Endothelial cell of umbilical vein (primary cell): ENCODE measurements at regions not wholly inside any gene's neighbourhood (a gene's known extent, or its start where the extent isn't known, plus 50 kb on each side); places are given as distances from the start of the nearest gene placed in this dataset.

Source experiments
- BruUV-seq: library from RNA; stranded (reverse); fragments of 400-500 nt; replicated peaks from 2 replicates; lab custom pipeline; 2021; lab: Mats Ljungman, UMichigan
- CTCF ChIA-PET: fragments of 300-600, 350-600 bp; sonication (Branson Sonifier 250); formaldehyde crosslinking; loops from one replicate; lab custom pipeline; 2021; ENCODE audit warnings: antibody characterized with exemption, inconsistent platforms; lab: Charles Lee
- POLR2A ChIA-PET: fragments of 300-600, 350-600 bp; sonication (Branson Sonifier 250); formaldehyde crosslinking; loops from one replicate; lab custom pipeline; 2021; ENCODE audit warnings: antibody characterized with exemption, inconsistent platforms; lab: Charles Lee
- DNase-seq: peaks from one replicate; pipeline ENCODE4 v3.0.0-alpha.2; 2011; ENCODE audit warnings: low read depth, low spot score
- FAIRE-seq: peaks from 2 replicates; lab custom pipeline; 2011; peaks lifted over from hg19 to GRCh38; lab: Jason Lieb, UNC
- H2AFZ ChIP-seq: 2 replicates; pipeline ENCODE4 v1.6.0; 2012; ENCODE audit warnings: low read depth, low read length, control low read depth, inconsistent platforms
- H3K27ac ChIP-seq: 2 replicates; pipeline ENCODE4 v1.5.1; 2011; ENCODE audit warnings: low read depth, mild to moderate bottlenecking, control low read depth, low read length, moderate library complexity; ENCODE audit not compliant: insufficient read depth
- H3K27me3 ChIP-seq, 2 experiments: 2 replicates each; pipeline versions ENCODE4 v1.6.0 to v1.6.1; 2011; ENCODE audit warnings: low read length in 2 of 2, mixed read lengths in 1 of 2; ENCODE audit not compliant: control insufficient read depth in 2 of 2, insufficient read depth in 2 of 2
- H3K36me3 ChIP-seq, 2 experiments: 2 replicates in 1 of 2; 3 replicates in 1 of 2; pipeline ENCODE4 v1.5.1; 2011; ENCODE audit warnings: low read length in 2 of 2, mild to moderate bottlenecking in 1 of 2, moderate library complexity in 1 of 2; ENCODE audit not compliant: control insufficient read depth in 2 of 2, insufficient read depth in 2 of 2; ENCODE audit errors: extremely low read depth in 1 of 2
- H3K4me1 ChIP-seq: 3 replicates; pipeline ENCODE4 v1.5.1; 2011; ENCODE audit warnings: mild to moderate bottlenecking, low read length; ENCODE audit not compliant: control insufficient read depth, insufficient read depth; ENCODE audit errors: extremely low read depth
- H3K4me2 ChIP-seq: 2 replicates; pipeline ENCODE4 v1.6.1; 2011; ENCODE audit warnings: low read length, control low read depth, mixed read lengths; ENCODE audit not compliant: insufficient read depth
- H3K4me3 ChIP-seq, 3 experiments: fragments of 200-600 bp in 1 of 3; sonication (generic), shearing (Covaris generic) in 1 of 3; replicated peaks in 1 of 3; 2 replicates each; pipeline ENCODE4 v1.5.1; 2011 to 2016; ENCODE audit warnings: control low read depth in 3 of 3, low read length in 3 of 3, mild to moderate bottlenecking in 2 of 3, inconsistent platforms in 1 of 3, low read depth in 1 of 3, moderate library complexity in 1 of 3; ENCODE audit not compliant: insufficient read depth in 1 of 3
- H3K79me2 ChIP-seq: 2 replicates; pipeline ENCODE4 v1.6.0; 2012; ENCODE audit warnings: low read length, inconsistent platforms; ENCODE audit not compliant: control insufficient read depth, insufficient read depth
- H3K9ac ChIP-seq: replicated peaks from 2 replicates; pipeline ENCODE3; 2011; ENCODE audit warnings: low read length, control low read depth; ENCODE audit not compliant: insufficient read depth; ENCODE audit errors: extremely low read depth
- H3K9me1 ChIP-seq: replicated peaks from 3 replicates; pipeline ENCODE4 v1.6.0; 2011; ENCODE audit warnings: mild to moderate bottlenecking, low read length; ENCODE audit not compliant: control insufficient read depth, insufficient read depth; ENCODE audit errors: extremely low read depth
- H3K9me3 ChIP-seq: replicated peaks from 2 replicates; pipeline ENCODE4 v1.5.1; 2012; ENCODE audit warnings: low read length, inconsistent platforms; ENCODE audit not compliant: control insufficient read depth, insufficient read depth
- H4K20me1 ChIP-seq: replicated peaks from 2 replicates; pipeline ENCODE3; 2011; ENCODE audit warnings: mild to moderate bottlenecking, low read length; ENCODE audit not compliant: control insufficient read depth, insufficient read depth; ENCODE audit errors: extremely low read depth
- CTCF ChIP-seq, 2 donors: IDR thresholded peaks; 1 replicate in 1 of 2; 2 replicates in 1 of 2; pipeline ENCODE4 v1.5.1; 2011; ENCODE audit warnings: low read length in 2 of 2, mild to moderate bottlenecking in 2 of 2, moderate library complexity in 2 of 2, control low read depth in 1 of 2, inconsistent platforms in 1 of 2, low read depth in 1 of 2; ENCODE audit not compliant: insufficient read depth in 1 of 2; ENCODE audit errors: extremely low read depth in 1 of 2
- EZH2 ChIP-seq: IDR thresholded peaks from 2 replicates; pipeline ENCODE4 v1.6.1; 2012; ENCODE audit warnings: borderline replicate concordance, low read depth, mild to moderate bottlenecking, moderate library complexity, low read length, inconsistent platforms; ENCODE audit not compliant: severe bottlenecking
- FOS ChIP-seq: IDR thresholded peaks from 2 replicates; pipeline ENCODE4 v1.6.1; 2011; ENCODE audit warnings: mild to moderate bottlenecking, low read length, moderate library complexity, borderline replicate concordance; ENCODE audit not compliant: insufficient read depth
- GATA2 ChIP-seq: IDR thresholded peaks from 2 replicates; pipeline ENCODE4 v1.7.0; 2011; ENCODE audit warnings: low read depth, mild to moderate bottlenecking, moderate library complexity, mixed read lengths, low read length; ENCODE audit not compliant: insufficient read length, insufficient read depth
- JUN ChIP-seq: IDR thresholded peaks from 2 replicates; pipeline ENCODE4 v1.6.1; 2011; ENCODE audit warnings: borderline replicate concordance, low read depth; ENCODE audit not compliant: insufficient read length, insufficient read depth
- MAX ChIP-seq: IDR thresholded peaks from 2 replicates; pipeline ENCODE4 v1.6.1; 2011; ENCODE audit not compliant: insufficient read depth, insufficient read length
- MYC ChIP-seq: IDR thresholded peaks from one replicate; pipeline ENCODE4 v1.6.1; 2011; ENCODE audit warnings: mild to moderate bottlenecking, low read depth, low read length
- POLR2A ChIP-seq: IDR thresholded peaks from 2 replicates; pipeline ENCODE4 v1.6.1; 2012; ENCODE audit warnings: low read depth, mild to moderate bottlenecking, control low read depth, low read length
- POLR2AphosphoS5 ChIP-seq: IDR thresholded peaks from 2 replicates; pipeline ENCODE4 v1.6.1; 2012; ENCODE audit warnings: low read depth, mild to moderate bottlenecking, control low read depth, low read length, moderate library complexity; ENCODE audit not compliant: insufficient read depth
- dilution Hi-C: fragments of 300-500 bp; cut with MboI; formaldehyde crosslinking; loops from one replicate; pipeline ENCODE4 v1.15.0; 2019; ENCODE audit warnings: low sequenced_read_pairs; ENCODE audit not compliant: extremely low pct_ligation_motif_present
- intact Hi-C: fragments of 100-400 bp; cut with micrococcal nuclease; formaldehyde crosslinking; loops from one replicate; pipeline ENCODE4 v1.10.0; 2022

GRCh38 chr13:27858046-27858445 lies 61.8 kb upstream of the PDX1 start:
- BruUV-seq = no TSS peak
- Histone ChIP-seq H3K9me3 (no peaks in the 10 kb centered on the region), H3K9ac (no peak overlapping the region), H4K20me1 (no peaks in the 10 kb centered on the region), H3K9me1 (no peaks in the 10 kb centered on the region), H3K79me2 (no peaks in the 10 kb centered on the region), H3K36me3 (no peaks in the 10 kb centered on the region), H3K4me2 (no peak overlapping the region), H3K27me3 (peaks cover 2 to 3% of the 10 kb centered on the region in 2 experiments), H3K4me3 (no peak overlapping the region), H3K4me1 (no peaks in the 10 kb centered on the region), H3K27ac (no peak overlapping the region), H2AFZ (no peak overlapping the region)
- dilution Hi-C loops = no loop called here
- no peak for TF ChIP-seq GATA2
- no peak for TF ChIP-seq POLR2A
- no peak for TF ChIP-seq FOS
- no peak for TF ChIP-seq EZH2
- no peak for TF ChIP-seq MAX
- no peak for TF ChIP-seq CTCF (IDR thresholded peaks at IDR 0.05; ENCODE audit: extremely low read depth in 1 of 2, insufficient read depth in 1 of 2, low read depth in 1 of 2, low read length in 2 of 2)
- no peak for TF ChIP-seq MYC
- TF ChIP-seq JUN = no peak
- no peak for TF ChIP-seq POLR2AphosphoS5
- intact Hi-C loops = no loop called here
- ChIA-PET CTCF (no interaction called here), POLR2A (no interaction called here)
- FAIRE-seq = no peak
- no peak for DNase-seq
